NCI-H510A (cell line): ENCODE measurements at regions not wholly inside any gene's neighbourhood (a gene's known extent, or its start where the extent isn't known, plus 50 kb on each side); places are given as distances from the start of the nearest gene placed in this dataset.

Source experiments
- DNase-seq: peaks from one replicate; lab custom pipeline; 2025; lab: John Stamatoyannopoulos, UW

DNA sequence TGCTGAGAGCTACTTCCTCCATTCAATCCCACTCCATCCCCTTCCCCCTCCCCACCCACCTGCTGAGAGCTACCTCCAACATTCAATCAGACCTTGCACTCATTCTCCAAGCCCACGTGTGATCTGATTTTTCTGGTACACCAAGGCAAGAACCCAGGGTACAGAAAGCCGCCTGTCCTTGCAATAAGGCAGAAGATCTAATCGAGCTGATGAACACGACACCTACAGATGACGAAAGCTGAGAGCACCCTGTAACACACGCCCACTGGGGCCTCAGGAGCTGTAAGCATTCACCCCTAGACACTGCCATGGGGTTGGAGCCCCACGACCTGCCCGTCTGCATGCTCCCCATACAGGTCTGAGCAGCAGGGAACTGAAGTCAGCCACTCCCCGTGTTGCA is 58.3 kb downstream of the TRIML1 start:
- no peak for DNase-seq

DNA sequence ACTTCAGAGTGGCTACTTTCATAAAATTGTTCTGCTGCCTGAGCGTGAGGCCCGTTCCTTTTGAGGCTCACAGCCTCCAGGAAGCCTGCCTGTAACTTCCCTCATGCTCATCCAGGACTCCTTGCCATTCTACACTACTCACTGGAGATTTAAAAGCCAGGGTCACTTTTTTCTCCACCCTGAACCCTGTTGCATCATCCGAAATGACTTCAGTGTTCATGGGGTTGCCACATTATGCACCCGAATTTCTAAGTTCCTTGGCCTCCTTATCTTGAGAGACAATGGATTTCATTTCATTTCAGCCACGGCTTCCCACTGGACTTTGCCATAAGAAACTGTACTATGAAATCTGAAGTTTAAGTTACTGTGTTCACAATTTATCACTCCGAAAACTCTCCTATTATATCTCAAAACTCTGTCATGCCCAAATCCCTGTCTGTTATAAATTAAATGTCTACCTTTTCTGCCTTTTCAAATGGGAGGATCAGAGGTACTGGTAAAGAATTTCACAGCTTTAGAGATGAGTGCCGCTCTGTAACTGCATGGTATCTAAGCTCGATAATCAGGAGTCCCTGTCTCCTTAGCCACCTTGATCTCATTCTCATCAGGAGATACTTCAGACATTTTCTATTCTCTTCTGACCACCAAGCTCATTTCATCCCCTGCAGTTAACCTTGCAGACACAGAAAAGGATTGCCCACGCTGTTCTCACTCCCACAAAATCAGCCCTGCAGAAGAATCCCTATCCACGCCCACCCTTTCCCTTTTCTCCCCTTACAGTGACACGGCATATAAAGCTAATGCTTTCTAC is 59.9 kb downstream of the TRIML1 start:
- DNase-seq: no peak

DNA sequence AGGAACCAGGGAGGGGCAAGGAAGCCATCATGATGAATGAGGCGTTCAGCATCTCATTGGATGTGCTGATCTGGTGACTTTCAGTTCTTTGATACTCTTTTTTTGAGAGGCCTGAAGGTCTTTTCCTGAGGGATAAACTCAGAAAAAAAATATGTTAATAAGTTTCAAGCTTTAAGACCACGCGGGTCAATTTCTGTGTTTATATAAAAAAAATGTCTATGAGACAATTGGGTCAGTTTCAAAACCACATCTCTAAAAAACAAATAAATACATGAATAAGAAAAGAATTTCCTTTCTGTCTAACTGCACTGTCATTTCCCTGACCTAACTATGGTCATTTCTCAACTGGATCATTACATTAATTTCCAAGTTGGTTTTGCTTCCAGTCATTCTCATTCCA is 62.6 kb downstream of the TRIML1 start:
- no peak for DNase-seq

DNA sequence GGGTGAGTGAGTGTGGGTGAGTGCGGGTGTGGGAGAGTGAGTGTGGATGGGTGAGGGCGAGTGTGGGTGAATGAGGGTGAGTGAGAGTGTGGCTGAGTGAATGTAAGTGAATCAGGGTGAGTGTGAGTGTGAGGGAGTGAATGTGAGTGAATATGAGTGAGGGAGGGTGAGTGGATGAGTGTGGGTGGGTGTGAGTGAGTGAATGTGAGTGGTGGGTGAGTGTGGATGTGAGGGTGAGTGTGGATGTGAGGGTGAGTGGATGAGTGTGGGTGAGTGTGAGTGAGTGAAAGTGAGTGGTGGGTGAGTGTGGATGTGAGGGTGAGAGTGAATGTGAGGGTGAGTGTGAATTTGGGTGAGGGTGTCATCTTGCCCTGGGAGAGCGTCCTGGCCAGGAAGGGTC is 67.5 kb downstream of the TRIML1 start:
- no peak for DNase-seq

DNA sequence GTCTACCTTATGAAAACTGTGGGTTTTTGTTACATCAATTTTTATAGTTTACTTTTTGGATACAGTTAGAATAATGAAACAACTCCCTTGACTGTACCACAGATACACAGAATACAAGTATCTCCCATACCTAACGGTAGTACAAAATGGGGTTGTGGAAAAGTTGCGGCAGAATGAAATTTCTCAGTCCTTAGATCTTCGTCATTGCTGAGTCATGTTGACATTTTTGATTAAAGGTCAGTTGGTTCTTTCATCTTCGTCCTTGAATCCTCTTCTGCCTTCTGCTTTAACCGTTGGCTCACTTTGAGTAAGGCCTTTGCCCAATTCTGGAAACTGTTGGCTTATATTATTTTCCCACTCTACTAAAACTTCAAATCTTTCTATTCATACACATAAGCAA is 75.6 kb downstream of the TRIML1 start:
- no peak for DNase-seq

DNA sequence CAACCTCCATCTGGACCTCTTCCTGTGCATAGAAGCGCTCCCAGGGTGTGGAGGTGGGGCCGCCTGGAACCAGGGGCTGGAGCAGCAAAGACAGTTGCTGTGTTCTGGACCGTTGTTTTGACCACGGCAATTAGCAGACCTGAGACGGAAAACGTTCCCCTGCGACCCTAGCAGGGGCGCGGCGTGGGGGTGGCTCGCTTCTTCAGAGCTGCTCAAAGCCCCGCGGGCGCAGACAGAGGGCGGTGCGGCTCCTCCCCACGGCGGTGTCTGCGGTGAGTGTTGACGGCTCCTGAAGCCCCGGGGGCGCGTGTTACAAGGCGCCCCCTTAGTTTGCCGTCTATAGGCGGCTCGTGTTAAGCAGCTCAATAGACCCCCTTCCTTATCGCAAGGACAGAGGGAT is 79.2 kb downstream of the TRIML1 start:
- DNase-seq: no peak

DNA sequence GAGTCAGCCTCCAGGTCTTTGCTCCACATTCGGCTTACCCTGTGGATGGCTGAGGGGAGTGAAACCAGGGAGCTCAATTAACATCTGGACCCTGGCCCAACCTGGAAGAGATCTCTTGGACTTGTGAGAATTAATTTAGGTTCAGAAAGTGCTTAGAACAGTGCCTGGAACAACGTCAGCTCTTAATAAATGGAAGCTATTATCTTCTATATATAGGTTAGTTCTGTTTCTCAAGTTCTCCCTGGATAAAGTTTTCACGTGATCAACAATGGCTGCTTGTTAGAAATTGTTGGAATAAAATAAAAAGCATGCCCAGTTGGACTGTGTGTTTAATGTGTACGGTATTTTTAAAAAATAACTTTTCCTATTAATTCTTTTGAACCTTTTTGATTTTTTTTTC is 80.8 kb downstream of the TRIML1 start:
- no peak for DNase-seq

DNA sequence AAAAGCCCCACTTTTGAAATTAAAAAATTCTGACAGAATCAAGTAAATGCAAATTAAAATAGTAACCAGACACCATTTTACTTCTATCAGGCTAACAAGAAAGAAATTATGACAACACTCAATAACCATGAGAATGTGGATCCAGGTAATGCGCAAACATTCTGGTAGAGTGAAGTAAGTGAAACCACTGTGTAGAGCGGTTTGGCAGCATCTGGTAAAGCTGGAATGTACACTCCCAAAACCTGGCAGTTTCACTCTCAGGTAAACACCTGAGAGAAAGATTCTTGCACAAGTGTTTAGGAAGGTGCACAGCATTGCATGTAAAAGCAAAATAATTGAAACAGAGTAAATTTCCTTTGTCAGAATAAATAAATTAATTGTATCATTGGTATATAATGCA is 81.8 kb downstream of the TRIML1 start:
- DNase-seq: no peak

DNA sequence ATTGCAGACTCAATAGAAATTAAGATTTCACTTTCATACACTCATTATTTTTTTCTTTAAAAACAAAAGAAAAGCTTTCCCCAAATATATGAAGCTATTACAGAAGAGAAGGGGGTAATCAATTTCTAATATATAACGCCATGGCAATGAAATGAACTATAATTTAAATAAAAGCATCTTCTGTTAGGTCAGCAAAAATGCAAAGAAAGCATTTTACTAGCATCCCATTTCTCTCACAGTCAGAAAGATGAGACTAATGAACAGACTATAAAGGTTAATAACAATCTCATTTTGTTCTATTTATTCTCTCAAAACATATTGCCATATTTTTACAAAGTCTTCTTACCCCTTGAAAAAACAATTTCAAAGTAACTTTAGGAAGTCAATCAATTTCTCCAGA is 89.0 kb downstream of the TRIML1 start:
- no peak for DNase-seq

DNA sequence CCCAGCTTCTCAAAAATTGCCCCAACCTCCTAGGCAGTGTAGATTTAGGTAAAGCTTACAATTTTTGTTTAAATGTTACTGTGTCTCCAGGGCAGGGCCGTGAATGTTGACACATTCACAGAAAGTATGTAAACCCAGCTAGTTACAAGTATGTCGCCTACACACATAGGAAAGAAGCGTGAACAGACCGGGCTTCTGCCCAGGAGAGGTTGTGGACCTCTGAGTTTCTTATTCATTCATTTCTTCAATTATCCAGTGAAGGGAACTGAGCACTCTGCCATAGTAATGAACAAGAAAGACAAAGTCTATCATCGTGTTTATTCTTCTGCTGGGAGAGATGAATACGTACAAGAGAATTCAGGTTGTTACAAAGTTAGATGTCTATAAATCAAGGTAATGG is 93.2 kb downstream of the TRIML1 start:
- DNase-seq: no peak

DNA sequence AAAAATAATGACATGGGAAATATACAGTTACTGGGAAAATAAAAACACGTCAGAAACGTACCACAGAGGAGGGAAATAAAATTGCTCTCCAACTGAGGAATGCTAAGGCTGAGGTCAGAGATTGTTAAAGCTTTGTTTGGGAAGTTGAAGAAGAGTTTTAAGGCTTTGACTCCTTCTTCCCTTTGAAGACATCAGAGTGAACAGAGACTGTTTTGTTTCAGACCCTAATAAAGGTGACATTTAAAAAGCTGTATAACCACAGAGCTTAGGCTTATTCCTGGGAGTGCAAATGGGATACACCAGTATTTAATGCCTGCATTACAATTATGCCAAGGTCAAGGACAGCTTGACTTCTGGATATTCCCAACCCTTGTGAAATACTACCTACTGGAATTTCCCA is 102.8 kb downstream of the TRIML1 start:
- no peak for DNase-seq

DNA sequence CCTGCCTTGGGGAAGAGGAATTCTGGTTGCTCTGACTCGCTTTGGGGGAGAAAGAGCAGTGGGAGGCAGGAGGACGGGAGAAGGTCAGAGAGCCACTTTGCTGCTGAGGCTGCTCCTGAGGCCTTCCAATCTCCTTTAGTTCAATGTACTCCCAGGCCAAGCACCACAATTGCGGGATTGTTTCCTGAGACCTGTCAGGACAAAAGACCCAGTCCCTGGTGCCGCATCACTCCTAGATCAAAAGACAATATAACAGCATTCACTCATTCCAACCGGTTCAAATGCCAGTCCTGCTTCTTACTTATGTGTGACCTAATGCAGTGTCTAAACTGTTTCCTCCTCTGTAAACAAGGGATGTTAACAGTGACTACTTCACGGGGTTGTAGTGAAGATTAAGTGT is 106.4 kb downstream of the TRIML1 start:
- DNase-seq: no peak

DNA sequence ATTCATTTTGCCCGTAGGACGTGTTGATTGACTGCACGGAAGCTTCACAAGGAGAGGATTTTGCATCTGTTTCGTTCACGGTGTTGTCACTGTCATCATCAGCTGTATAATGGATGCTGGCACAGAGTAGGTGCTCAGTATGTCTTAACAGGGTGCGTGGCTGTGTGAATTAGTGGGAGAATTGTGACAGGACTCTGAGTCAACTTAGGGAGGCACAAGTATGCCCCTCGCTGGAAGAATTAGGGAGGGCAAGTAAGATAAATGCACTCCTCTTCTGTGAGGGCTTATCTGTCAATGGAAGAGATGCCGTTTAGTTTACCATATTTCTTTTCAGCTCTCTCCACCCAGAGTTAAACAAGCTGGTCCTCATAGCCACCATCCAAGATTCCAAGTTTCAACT is 107.2 kb downstream of the TRIML1 start:
- no peak for DNase-seq

DNA sequence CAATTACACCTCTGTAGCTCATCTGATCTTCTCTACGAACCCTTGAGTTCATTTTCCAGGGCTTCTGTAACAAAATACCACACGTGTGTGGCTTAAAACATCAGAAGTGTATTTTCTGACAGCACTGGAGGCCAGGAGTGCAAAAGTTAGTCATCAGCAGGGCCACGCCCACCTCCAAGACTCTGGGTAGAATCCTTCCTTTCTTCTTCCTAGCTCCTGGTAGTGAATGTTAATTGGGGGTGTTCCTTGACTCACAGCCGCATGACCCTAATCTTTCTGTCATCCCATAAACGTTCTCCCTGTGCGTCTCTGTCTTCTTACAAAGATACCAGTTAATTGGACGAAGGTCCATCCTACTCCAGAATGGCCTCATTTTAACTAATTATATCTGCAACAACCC is 115.0 kb downstream of the TRIML1 start:
- no peak for DNase-seq

DNA sequence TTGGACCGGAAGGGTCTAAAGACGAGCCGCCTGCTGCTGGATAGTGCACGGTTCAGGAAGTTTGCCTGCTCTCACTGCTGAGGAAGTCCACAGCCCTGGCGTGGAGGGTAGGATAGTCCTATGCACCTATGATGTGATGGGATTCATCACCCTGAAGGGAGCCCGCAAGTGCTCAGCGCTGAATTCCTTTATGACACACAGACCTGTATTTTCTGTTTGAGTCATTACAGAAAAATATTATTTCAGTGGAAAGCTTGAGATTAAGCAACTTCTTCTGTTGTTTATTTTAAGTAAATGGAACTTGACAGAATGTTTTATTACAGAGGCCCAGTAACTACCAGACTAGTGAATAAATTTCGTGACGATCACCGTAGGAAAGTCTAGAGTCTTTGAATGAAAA is 123.2 kb downstream of the TRIML1 start:
- DNase-seq: no peak

DNA sequence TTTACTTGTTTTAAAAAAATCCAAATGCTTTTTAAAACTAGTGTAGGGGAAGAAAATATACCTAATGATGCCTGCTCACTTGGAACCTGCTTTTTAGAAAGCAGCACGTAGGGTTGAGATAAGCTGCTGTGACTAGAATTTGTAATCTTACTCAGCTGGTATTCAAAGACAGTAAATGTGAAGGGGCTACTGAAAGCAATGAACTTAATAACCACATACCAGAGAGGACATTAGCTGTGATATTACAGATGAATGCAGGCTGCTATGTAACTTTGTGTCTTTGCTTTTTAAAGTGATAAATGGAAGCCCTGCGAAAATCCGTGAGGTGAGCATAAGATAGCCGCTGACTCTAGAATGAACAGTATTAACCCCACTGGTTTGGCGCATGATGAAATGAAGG is 124.1 kb downstream of the TRIML1 start:
- DNase-seq: no peak

DNA sequence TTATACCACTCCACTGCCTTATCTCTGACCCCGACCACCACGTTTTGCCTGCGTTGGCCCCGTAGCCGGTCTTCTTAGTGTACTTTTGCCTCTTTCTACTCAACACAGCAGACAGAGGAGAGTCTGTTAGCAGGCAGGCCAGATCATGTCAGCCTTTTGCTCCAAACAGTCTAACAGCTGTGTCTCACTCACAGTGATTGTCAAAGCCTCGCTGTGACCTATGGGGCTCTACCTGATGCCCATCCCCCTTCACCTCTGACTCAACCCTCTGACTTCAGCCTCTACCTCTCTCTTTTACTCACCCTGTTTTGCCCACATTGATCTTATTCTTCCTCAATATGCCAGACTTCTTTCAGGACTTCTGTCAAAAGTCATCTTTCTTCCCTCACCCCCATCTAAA is 127.1 kb downstream of the TRIML1 start:
- no peak for DNase-seq

DNA sequence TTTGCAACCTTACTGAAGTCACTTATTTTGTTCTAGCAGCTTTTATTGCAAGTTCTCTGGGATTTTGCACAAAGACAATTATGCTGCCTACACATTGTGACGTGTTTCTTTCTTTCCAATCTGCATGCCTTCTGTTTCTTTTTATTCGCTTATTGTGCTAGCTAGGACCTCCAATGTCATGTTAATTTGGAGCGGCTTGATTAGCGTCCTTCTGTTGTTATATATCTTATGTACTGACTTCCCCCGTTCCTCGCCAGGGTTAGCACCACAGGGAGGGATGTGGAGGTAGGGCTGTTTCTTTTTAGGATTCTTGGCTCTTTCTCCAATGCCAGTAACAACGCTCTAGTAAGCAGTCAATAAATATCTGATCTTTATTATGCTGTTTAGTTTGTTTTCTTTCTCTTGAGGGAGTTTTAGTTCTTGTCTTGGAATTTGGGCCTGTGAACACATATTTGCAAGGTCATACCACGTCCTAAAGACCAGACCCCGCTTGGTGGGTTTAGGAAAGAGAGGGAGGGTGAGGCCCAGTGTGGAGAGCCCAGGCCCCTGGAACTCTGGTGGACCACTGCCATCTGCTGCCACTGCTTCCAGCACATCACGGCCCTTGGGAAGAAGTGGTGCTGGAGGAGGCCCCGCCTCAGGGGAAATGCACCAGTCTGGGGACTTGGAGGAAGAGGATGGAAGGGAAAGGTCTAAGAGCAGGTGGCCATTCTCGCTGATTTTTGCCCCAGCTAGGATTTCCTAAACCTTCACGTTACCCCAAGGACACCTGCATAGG is 129.1 kb downstream of the TRIML1 start:
- no peak for DNase-seq

DNA sequence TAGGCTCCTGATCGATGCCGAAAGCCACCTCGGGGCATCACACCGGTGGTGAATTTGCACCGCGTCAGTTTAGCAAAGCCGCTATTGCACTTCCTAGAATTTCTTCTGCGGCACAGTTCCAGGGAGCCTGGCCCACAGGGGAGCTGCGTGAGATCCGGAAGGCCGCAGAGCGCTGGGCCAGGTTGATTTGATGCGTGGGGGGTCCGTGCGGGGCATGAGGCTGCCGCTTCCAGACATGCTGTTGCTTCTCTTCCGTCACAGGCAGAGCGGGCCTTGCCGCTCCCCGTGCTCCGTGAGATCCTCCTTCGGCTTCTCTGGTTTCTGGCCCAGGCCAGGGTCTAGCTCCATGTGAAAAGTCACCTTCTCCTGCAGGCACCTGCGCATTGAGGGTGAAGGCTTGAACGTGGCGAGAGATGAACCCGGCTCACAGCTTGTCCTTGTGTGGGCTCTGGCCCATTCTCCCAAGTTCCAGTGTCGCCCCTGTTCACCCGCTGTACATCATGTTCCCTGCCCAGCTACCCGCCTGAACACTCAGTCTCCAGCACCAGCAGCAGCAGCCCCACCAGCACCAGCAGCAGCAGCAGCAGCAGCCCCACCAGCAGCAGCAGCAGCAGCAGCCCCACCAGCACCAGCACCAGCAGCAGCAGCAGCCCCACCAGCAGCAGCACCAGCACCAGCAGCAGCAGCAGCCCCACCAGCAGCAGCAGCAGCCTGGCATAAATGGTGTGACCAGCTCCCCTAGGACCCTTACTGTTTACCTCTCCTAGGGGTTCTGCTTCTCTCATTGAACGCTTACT is 131.2 kb downstream of the TRIML1 start:
- no peak for DNase-seq

DNA sequence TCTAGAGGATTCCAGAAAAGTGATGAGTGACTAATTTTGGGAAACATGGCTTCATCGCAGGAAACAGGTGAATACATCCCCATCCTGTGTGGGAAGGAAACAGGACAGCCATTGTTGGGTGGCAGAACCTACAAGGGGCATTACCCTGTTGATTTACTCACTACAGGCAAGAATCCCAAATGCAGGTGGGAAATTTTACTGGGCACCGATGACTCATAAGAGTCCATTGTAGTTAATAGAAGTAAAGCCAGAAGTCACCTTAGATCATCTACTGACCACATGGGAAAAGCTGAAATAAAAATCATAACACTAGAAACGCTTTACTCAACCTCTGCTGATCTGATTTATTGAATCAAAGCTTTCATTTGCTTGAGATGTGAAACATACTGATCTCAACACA is 136.4 kb downstream of the TRIML1 start:
- DNase-seq: no peak

DNA sequence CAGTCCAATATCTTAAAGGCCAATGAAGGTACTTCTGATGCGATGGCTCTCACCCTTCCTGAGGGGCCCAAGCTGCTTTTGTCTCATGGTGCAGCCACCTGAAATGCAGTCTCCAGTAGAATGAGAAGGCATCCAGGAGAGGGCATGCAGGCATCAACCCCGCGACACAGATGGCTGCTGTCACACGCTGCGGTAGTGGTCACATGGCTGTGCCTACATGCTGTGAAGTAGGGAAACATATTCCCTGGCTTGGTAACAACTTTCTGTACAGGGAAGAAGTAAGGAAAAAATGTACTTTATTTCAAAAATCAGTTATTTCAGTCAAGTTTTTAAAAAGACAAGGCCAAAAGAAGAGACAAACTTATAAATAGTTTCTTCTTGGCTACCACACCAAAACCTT is 139.9 kb downstream of the TRIML1 start:
- DNase-seq: no peak

DNA sequence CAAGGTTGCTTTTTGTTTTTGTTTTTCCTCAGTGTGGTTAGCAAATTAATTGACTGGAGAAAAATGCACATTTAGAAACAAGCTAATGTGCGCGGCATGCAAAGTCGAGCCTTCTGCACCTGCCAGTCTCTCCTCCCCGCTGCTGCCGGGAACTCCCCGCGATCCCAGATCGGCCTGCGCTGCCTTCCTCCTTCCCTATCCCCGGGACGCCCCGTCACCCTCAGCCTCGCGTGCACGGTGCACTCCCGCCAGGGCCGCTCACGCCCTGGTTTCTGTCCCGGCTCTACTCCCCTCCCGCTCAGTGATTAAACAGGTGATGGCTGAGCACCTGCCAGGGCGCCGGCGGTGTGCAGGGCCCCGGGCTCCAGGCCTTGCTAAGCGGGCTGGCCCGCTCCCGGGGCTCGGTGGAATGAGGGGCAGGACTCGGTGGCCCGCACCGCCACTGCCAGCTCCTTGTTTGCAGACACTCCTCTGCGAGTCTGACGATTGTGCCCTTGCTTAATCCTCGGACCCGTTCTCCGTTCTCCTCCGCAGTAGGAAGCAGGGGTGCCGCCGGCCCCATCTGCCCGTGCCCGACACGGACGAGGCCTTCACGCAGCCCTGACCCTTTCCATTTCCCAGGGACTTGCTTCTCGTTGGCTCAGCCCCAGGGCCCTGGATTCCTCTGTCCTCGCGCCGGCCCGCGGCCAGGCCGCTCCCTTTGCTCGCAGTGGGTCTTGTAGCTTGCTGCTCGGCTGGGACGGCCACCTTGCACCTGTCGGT is 143.4 kb downstream of the TRIML1 start:
- no peak for DNase-seq
